ENCODE measurements at regions not wholly inside any gene's neighbourhood (a gene's known extent, or its start where the extent isn't known, plus 50 kb on each side); places are given as distances from the start of the nearest gene placed in this dataset.
"Not testable (repeated sequence)": the region's sequence is repeated elsewhere in the genome, so short reads cannot be mapped to it uniquely, and the experiment has no call there.

- DNase-seq, result no peak
Observed at GRCh38 chrX:65610481-65610880, 57.0 kb upstream of the MSN start.

DNA sequence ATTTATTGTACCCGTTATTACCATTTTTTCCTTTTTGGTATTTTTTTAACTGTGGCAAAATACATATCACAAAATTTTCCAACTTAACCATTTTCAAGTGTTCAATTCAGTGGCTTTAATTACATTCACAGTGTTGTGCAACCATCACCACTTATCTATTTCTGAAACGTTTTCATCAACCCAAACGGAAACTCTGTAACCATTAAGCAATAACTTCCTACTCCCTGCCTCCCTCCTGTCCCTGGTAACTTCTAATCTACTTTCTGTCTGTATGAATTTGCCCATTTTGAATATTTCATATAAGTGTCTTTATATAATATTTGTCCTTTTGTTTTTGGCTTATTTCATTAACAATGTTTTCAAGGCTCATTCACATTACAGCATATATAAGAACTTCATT lies 57.4 kb upstream of the MSN start:
- DNase-seq, result no peak

- DNase-seq, result no peak
Observed at GRCh38 chrX:65609237-65609636, 58.2 kb upstream of the MSN start.

DNA sequence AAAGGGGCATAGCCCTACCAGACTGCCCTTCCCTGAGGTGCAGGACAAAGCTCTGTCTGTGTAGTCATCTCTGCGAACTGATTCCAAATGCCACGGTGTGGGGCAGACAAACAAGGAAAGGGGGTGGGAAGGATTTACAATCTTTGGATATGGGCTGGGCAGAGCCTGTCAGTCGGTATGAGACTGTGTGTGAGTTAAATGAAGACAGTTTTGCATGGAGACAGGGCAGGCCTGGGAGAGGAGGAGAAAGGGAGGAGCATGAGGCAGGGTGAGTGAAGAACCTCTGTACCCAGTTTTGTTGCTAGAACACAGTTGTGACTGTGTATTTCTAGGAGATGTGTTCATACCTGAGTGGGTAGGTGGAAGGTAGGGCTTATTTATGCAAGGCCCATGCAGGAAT lies 59.4 kb upstream of the MSN start:
- DNase-seq, result no peak

GRCh38 chrX:65607070-65607742 lies 60.2 kb upstream of the MSN start:
- DNase-seq, result peak in 1 of 2 experiments; percentile 22

GRCh38 chrX:65602221-65602560 lies 65.3 kb upstream of the MSN start:
- no peak for DNase-seq

DNA sequence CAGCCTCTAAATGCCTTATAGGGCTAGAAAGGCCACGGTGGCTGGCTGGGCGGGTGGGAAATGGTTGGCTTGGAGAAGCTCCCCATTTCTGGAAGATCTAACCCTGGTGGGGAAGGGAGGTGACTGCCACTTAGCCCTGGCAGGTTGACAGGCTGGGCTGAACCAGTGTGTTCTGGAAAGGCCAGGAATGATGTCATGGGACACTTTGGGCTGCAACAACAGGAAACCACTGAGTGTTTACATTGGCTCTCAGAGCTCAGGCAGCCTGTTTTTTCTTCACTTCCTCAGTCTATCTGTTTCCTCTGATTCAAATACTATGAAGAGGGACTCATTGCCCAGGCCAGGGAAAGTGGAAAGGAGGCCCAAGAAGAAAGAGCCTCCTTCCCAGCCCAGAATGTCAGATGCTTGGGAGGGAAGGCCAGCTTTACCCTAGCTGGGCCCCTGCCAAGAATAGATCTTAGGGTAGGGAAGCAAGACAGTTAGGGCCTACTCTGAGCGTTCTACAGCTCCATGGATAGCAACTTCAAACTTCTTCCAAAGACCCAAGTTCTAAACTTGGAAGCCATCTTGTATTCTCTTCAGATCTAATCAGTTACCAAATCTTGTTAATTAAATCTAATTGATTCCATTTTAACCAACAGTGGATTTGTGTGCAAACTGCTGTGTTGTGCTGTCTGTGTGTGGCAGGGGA lies 65.8 kb upstream of the MSN start:
- DNase-seq, result peak; percentile 45 to 50

DNA sequence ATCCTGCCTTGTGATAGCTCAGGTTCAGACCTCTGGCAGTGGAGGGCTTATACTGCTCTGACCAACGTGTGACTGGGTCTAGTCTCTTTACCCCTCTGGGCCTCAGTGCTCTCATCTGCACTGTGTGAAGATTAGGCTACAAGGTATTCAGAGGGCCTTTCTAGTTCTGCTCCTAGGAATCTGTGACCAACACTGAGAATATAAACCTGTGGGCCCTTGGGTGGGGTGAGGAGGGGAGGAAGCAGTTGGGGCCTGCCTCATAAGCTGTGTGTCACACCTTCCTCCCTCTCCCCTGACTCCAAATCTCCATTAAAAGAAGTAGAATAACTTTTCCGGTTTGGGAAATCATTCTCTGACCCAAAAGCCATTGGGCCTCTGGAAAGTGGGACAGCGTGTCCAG lies 66.3 kb upstream of the MSN start:
- DNase-seq, result peak; percentile 22 to 43

DNA sequence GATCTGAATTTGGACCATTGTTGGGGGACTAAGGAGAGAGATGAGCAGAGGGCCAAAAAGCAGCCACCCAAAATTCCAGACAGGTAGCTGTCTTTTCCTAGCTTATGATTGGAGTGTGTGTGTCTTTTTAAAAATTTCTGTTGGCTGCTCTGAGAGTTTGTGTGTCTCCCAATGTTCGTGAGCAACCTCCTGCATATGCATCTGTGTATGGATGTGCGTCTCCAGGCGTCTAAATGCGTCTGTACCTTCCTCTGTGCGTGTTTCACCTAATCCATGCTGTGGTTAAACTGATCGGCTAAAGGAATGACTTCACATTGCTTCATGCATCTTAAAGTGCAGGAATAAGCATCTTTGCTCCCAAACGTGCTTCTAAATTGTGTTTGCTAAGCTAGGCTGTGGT lies 65.5 kb upstream of the LAS1L start:
- no peak for DNase-seq

DNA sequence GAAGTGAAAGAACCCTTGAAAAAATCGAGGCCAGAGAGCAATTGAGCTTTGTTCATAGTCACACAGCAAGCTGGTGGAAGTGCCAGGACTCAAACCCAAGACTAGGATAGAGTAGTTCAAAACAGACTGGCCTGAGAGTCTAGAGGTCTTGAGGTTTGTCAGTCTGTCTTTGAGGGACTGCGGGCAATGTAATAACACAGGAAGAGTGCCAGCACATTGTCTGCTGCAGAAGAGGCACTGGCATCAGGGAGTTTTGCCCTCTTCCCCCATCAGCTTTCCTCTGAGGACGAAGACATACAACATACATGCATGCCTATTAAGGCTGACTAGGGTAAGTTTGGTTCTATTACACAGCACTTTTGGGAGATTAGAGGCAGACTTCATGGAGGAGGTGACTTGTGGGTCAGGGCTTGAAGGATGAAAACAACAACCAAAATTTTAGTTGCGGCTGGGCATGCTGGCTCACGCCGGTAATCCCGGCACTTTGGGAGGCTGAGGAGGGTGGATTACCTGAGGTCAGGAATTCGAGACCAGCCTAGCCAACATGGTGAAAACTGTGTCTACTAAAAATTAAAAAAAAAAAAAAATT lies 64.1 kb upstream of the LAS1L start:
- peak in 1 of 2 experiments; percentile 14 for DNase-seq

DNA sequence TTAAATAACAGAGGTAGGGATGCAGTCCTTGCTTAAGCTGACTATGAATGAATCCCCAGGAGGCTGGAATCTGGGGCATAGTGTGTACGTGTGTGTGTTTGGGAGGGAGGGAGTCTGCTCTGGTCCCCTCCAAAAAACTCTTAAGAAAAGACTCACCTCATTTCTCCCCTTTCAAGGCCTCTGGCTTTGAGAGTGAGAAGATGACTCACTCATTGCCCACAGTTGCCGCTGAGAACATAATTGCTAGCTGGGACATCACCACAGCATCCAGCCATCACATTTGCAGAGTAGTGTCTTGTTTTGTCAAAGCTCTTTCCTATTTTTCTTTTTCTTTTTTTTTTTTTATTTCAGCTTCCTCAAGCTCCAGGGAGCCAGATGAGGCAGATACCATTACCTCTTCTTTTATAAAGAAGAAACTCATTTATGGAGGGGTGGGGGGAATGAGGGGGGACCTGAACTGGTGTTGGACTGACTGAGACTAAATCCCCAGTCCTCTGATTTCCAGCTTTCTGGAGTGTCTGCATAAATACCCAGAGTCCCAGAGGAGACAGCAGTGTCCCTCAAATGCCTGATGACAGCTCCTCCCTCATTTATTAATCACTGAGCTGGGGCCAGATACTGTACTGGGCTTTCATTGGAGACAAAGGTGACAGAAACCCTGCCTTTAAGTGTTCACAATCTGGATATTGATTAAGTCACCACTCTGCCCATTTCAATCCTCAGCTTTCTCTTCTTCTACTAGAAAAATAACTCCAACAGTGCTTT lies 61.9 kb upstream of the LAS1L start:
- DNase-seq, result peak; percentile 32 to 50

- peak; percentile 96 to 97 for DNase-seq
Observed at GRCh38 chrX:65595460-65595876, 60.9 kb upstream of the LAS1L start.

GRCh38 chrX:65591206-65591605 lies 56.6 kb upstream of the LAS1L start:
- no peak for DNase-seq

- no peak for DNase-seq
Observed at GRCh38 chrX:65589304-65589703, 54.7 kb upstream of the LAS1L start.

DNA sequence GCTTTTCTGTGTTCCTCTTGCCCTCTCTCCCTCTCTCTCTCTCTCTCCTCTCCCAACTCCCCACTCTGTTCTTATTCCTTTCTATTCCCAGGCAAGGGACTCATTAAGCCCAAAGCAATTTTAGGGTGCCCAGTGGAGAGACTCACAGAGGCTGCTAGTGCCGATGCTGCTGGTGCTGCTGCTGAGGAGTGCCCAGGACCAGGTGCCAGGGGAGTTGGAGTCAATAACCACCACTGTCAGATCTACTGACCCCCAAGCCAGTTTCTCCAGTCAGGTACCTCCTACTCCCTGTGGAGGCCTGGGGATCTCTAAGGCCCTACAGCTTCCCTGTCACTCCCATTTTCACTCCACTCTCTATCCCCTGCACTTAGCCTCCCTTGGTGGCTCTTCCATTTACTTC lies 54.2 kb upstream of the LAS1L start:
- DNase-seq, result no peak

- no peak for DNase-seq
Observed at GRCh38 chrX:65587616-65588526, 53.3 kb upstream of the LAS1L start.

- DNase-seq, result no peak
Observed at GRCh38 chrX:65586491-65586890, 51.9 kb upstream of the LAS1L start.

DNA sequence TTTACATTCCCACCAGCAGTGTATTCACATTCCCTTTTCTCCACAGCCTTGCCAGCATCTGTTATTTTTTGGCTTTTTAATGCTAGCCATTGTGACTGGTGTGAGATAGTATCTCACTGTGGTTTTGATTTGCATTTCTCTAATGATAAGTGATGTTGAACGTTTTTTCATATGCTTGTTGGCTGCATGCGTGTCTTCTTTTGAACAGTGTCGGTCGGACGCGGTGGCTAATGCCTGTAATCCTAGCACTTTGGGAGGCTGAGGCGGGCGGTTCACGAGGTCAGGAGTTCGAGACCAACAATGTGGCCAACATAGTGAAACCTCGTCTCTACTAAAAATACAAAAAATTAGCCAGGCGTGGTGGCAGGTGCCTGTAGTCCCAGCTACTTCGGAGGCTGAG lies 50.6 kb upstream of the LAS1L start:
- DNase-seq, result not testable (repeated sequence)

Data from activated CD4-positive, alpha-beta T cell treated with anti-CD3 and anti-CD28 coated beads, Interleukin-2, amount 50 U/mL, for 48 hours (primary cell).